Midbrain (tissue), 1 donor: ENCODE measurements at regions not wholly inside any gene's neighbourhood (a gene's known extent, or its start where the extent isn't known, plus 50 kb on each side); places are given as distances from the start of the nearest gene placed in this dataset.
"Not testable (repeated sequence)": the region's sequence is repeated elsewhere in the genome, so short reads cannot be mapped to it uniquely, and the experiment has no call there.

ENCODE experiments used
- DNase-seq: peaks from one replicate; lab custom pipeline; 2025; lab: John Stamatoyannopoulos, UW

- DNase-seq = no peak
These were observed 91.7 kb upstream of the MITF start for GRCh38 chr3:69647511-69648110.

GRCh38 chr3:69647081-69647480, 92.2 kb upstream of the MITF start:
- no peak for DNase-seq

- DNase-seq = no peak
These were observed 92.8 kb upstream of the MITF start for GRCh38 chr3:69646287-69647067.

GRCh38 chr3:69642606-69643005, 96.7 kb upstream of the MITF start:
- DNase-seq = no peak

- no peak for DNase-seq
These were observed 99.4 kb upstream of the MITF start for GRCh38 chr3:69639851-69640250.

GRCh38 chr3:69628951-69629350, 110.3 kb upstream of the MITF start:
- no peak for DNase-seq

- no peak for DNase-seq
These were observed 126.0 kb upstream of the MITF start for GRCh38 chr3:69613286-69613685.

- no peak for DNase-seq
These were observed 126.5 kb upstream of the MITF start for GRCh38 chr3:69612791-69613190.

GRCh38 chr3:69609566-69609965, 129.7 kb upstream of the MITF start:
- DNase-seq = not testable (repeated sequence)

- DNase-seq = no peak
These were observed 131.6 kb upstream of the MITF start for GRCh38 chr3:69607466-69608305.

GRCh38 chr3:69605867-69606266, 133.4 kb upstream of the MITF start:
- no peak for DNase-seq

GRCh38 chr3:69604735-69605450, 134.4 kb upstream of the MITF start:
- no peak for DNase-seq

GRCh38 chr3:69602112-69602511, 137.2 kb upstream of the MITF start:
- no peak for DNase-seq

- DNase-seq = no peak
These were observed 145.0 kb upstream of the MITF start for GRCh38 chr3:69594286-69594685.

GRCh38 chr3:69591164-69591736, 148.0 kb upstream of the MITF start:
- DNase-seq = no peak

- DNase-seq = no peak
These were observed 149.2 kb upstream of the MITF start for GRCh38 chr3:69590111-69590510.

- no peak for DNase-seq
These were observed 151.1 kb upstream of the MITF start for GRCh38 chr3:69588170-69588569.

GRCh38 chr3:69585472-69585871, 153.8 kb upstream of the MITF start:
- no peak for DNase-seq

GRCh38 chr3:69582044-69582443, 157.2 kb upstream of the MITF start:
- no peak for DNase-seq

- DNase-seq = no peak
These were observed 159.8 kb upstream of the MITF start for GRCh38 chr3:69579306-69580041.

GRCh38 chr3:69569520-69569919, 169.7 kb upstream of the MITF start:
- no peak for DNase-seq
